ENCODE measurements at regions not wholly inside any gene's neighbourhood (a gene's known extent, or its start where the extent isn't known, plus 50 kb on each side); places are given as distances from the start of the nearest gene placed in this dataset.
"Not testable (repeated sequence)": the region's sequence is repeated elsewhere in the genome, so short reads cannot be mapped to it uniquely, and the experiment has no call there.

DNA sequence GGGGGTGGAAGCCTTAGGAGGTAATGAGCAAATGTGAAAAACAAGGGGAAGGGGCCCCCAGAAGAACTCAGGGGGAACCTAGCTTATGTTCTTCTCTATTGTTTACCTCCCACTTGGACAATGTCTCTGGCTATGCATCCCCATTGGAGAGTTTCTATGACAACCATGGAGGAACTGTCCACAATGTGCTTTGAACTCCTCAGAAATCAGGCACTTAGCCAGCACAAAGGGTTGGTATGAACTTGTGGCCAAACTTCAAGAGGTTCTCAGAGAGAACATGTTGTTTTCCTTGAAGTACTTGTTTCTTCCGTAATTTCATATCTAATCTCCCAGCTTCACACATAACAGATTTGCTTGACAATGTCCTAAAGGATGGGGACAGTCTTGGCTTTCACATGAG is 202.8 kb upstream of the PELI2 start:
- Mint-ChIP-seq H3K36me3 (ENCODE audit: low read depth) (no peaks in the 10 kb centered on the region), H3K27ac (no peak overlapping the region), H3K9me3 (no peaks in the 10 kb centered on the region), H3K4me1 (ENCODE audit: low read depth) (no peaks in the 10 kb centered on the region), H3K4me3 (no peak overlapping the region), H3K27me3 (peaks cover 43% of the 10 kb centered on the region)
- DNase-seq (no peak), ATAC-seq (ENCODE audit: poor library complexity) (no peak)
- CTCF ChIA-PET = no interaction called here
- Histone ChIP-seq H3K4me1 (ENCODE audit: insufficient read depth, low read length) (no peaks in the 10 kb centered on the region), H3K36me3 (ENCODE audit: insufficient read depth, low read length) (no peaks in the 10 kb centered on the region), H3K4me3 (ENCODE audit: low read length) (no peak overlapping the region), H3K27ac (ENCODE audit: low read depth in 1 of 2, low read length in 2 of 2) (no peak overlapping the region), H3K27me3 (ENCODE audit: control insufficient read depth in 1 of 2, insufficient read depth in 2 of 2, low read length in 2 of 2) (peaks cover 0 to 8% of the 10 kb centered on the region in 2 experiments), H3K9me3 (ENCODE audit: control insufficient read depth in 1 of 2, insufficient read depth in 1 of 2, low read length in 2 of 2) (no peaks in the 10 kb centered on the region)
- POLR2A ChIA-PET = no interaction called here
- TF ChIP-seq, protein P1, sequence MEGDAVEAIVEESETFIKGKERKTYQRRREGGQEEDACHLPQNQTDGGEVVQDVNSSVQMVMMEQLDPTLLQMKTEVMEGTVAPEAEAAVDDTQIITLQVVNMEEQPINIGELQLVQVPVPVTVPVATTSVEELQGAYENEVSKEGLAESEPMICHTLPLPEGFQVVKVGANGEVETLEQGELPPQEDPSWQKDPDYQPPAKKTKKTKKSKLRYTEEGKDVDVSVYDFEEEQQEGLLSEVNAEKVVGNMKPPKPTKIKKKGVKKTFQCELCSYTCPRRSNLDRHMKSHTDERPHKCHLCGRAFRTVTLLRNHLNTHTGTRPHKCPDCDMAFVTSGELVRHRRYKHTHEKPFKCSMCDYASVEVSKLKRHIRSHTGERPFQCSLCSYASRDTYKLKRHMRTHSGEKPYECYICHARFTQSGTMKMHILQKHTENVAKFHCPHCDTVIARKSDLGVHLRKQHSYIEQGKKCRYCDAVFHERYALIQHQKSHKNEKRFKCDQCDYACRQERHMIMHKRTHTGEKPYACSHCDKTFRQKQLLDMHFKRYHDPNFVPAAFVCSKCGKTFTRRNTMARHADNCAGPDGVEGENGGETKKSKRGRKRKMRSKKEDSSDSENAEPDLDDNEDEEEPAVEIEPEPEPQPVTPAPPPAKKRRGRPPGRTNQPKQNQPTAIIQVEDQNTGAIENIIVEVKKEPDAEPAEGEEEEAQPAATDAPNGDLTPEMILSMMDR (IDR thresholded peaks at IDR 0.05) = no peak
- intact Hi-C loops (cut with DNase I, micrococcal nuclease) = no loop called here

DNA sequence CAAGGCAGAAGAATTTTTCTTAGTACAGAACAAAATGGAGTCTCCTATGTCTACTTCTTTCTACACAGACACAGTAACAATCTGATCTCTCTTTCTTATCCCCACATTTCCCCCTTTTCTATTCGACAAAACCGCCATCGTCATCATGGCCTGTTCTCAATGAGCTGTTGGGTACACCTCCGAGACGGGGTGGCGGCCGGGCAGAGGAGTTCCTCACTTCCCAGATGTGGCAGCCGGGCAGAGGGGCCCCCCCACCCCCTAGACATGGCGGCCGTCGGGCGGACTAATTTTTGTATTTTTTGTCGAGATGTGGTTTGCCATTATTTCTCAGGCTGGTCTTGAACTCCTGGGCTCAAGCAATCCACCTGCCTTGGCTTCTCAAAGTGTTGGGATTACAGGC is 198.4 kb upstream of the PELI2 start:
- H3K4me3 Mint-ChIP-seq; H3K4me1 Mint-ChIP-seq (ENCODE audit: low read depth); H3K4me1 ChIP-seq (ENCODE audit: insufficient read depth, low read length); DNase-seq; H3K36me3 ChIP-seq (ENCODE audit: insufficient read depth, low read length); CTCF ChIA-PET; H3K9me3 Mint-ChIP-seq; H3K27ac ChIP-seq (ENCODE audit: low read depth in 1 of 2, low read length in 2 of 2); H3K9me3 ChIP-seq (ENCODE audit: control insufficient read depth in 1 of 2, insufficient read depth in 1 of 2, low read length in 2 of 2); POLR2A ChIA-PET; H3K27ac Mint-ChIP-seq; H3K36me3 Mint-ChIP-seq (ENCODE audit: low read depth); intact Hi-C loops (cut with DNase I, micrococcal nuclease); ATAC-seq (ENCODE audit: poor library complexity); H3K4me3 ChIP-seq (ENCODE audit: low read length); H3K27me3 ChIP-seq (ENCODE audit: control insufficient read depth in 1 of 2, insufficient read depth in 2 of 2, low read length in 2 of 2): not testable (repeated sequence)
- peaks cover 25% of the 10 kb centered on the region for H3K27me3 Mint-ChIP-seq

DNA sequence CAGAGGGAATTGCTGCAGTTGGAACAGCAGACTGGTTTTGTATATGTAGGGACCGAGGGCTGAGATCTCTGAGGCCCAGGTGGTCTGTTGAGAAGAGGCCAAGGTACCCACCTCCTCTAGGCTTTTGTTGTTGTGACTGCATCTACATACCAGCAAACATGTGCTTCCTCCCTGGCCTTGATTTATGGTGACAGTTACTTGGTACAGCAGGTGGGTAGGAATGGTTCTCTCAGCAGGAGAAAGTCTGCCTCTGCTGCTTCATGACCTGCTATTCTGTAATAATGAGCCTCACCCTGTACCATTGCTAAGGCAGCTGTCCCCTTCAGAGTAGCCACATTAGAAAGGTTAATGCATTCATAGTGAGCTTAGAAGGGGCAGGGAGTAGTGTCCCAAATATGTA is 196.7 kb upstream of the PELI2 start:
- Histone ChIP-seq H3K36me3 (ENCODE audit: insufficient read depth, low read length) (no peaks in the 10 kb centered on the region), H3K4me1 (ENCODE audit: insufficient read depth, low read length) (no peaks in the 10 kb centered on the region), H3K4me3 (ENCODE audit: low read length) (no peak overlapping the region), H3K27ac (ENCODE audit: low read depth in 1 of 2, low read length in 2 of 2) (no peak overlapping the region), H3K27me3 (ENCODE audit: control insufficient read depth in 1 of 2, insufficient read depth in 2 of 2, low read length in 2 of 2) (no peaks in the 10 kb centered on the region), H3K9me3 (ENCODE audit: control insufficient read depth in 1 of 2, insufficient read depth in 1 of 2, low read length in 2 of 2) (no peaks in the 10 kb centered on the region)
- Mint-ChIP-seq H3K9me3 (no peaks in the 10 kb centered on the region), H3K4me3 (no peak overlapping the region), H3K27ac (no peak overlapping the region), H3K27me3 (peaks cover 20% of the 10 kb centered on the region), H3K4me1 (ENCODE audit: low read depth) (no peaks in the 10 kb centered on the region), H3K36me3 (ENCODE audit: low read depth) (no peaks in the 10 kb centered on the region)
- TF ChIP-seq, protein P1 (IDR thresholded peaks at IDR 0.05) = no peak
- ChIA-PET CTCF (no interaction called here), POLR2A (no interaction called here)
- intact Hi-C loops (cut with DNase I, micrococcal nuclease) = no loop called here
- no peak for DNase-seq
- no peak for ATAC-seq (ENCODE audit: poor library complexity)

DNA sequence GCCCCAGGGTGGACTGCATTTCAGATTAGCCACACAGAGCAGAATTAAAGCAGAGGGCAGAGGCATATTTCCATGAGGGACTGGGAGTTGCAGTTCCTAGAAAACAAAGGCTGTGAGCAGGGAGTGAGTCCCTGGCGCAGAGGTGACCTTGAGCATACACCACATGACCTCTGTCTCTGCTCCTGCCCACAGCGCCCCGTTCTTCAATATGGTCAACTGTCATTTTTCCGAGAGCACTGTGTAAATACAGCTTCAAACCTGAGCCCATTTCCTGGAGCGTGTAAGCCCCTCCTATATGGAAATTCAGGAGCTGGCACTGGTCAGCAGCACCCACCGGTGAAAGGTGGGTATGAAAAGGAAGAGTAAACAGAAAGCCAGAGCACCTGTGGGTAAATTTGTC is 192.2 kb upstream of the PELI2 start:
- Mint-ChIP-seq H3K27ac (no peak overlapping the region), H3K9me3 (no peaks in the 10 kb centered on the region), H3K4me3 (no peak overlapping the region), H3K27me3 (peaks cover 7% of the 10 kb centered on the region), H3K36me3 (ENCODE audit: low read depth) (no peaks in the 10 kb centered on the region), H3K4me1 (ENCODE audit: low read depth) (no peaks in the 10 kb centered on the region)
- H3K36me3 ChIP-seq (ENCODE audit: insufficient read depth, low read length) = no peaks in the 10 kb centered on the region
- ATAC-seq (ENCODE audit: poor library complexity) (no peak), DNase-seq (no peak)
- ChIA-PET CTCF (no interaction called here), POLR2A (no interaction called here)
- H3K27ac ChIP-seq (ENCODE audit: low read depth in 1 of 2, low read length in 2 of 2) = no peak overlapping the region
- no peaks in the 10 kb centered on the region for H3K27me3 ChIP-seq (ENCODE audit: control insufficient read depth in 1 of 2, insufficient read depth in 2 of 2, low read length in 2 of 2)
- H3K4me3 ChIP-seq (ENCODE audit: low read length) = no peak overlapping the region
- TF ChIP-seq, protein P1 (IDR thresholded peaks at IDR 0.05) = no peak
- no peaks in the 10 kb centered on the region for H3K4me1 ChIP-seq (ENCODE audit: insufficient read depth, low read length)
- H3K9me3 ChIP-seq (ENCODE audit: control insufficient read depth in 1 of 2, insufficient read depth in 1 of 2, low read length in 2 of 2) = no peaks in the 10 kb centered on the region
- intact Hi-C loops (cut with DNase I, micrococcal nuclease) = no loop called here
